Nephron (organoid): ENCODE measurements at regions not wholly inside any gene's neighbourhood (a gene's known extent, or its start where the extent isn't known, plus 50 kb on each side); places are given as distances from the start of the nearest gene placed in this dataset.

Experiments
- H3K27ac Mint-ChIP-seq, 3 experiments: 2 replicates each; pipeline ENCODE4 v1.8.0; 2020; ENCODE audit warnings: mixed read lengths in 3 of 3, mild to moderate bottlenecking in 2 of 3, moderate library complexity in 1 of 3
- H3K27me3 Mint-ChIP-seq: 2 replicates; pipeline ENCODE4 v1.8.0; 2021; ENCODE audit warnings: low read depth, mild to moderate bottlenecking, moderate library complexity, mixed read lengths
- H3K36me3 Mint-ChIP-seq: 2 replicates; pipeline ENCODE4 v1.8.0; 2020; ENCODE audit warnings: low read depth, mixed read lengths
- H3K4me1 Mint-ChIP-seq: 2 replicates; pipeline ENCODE4 v1.8.0; 2020; ENCODE audit warnings: mixed read lengths
- H3K4me3 Mint-ChIP-seq, 3 experiments: 2 replicates each; pipeline ENCODE4 v1.8.0; 2020; ENCODE audit warnings: mild to moderate bottlenecking in 3 of 3, mixed read lengths in 3 of 3, moderate library complexity in 2 of 3
- H3K9me3 Mint-ChIP-seq: 2 replicates; pipeline ENCODE4 v1.8.0; 2020; ENCODE audit warnings: mixed read lengths
- CTCF ChIP-seq, 3 experiments: fragments of 200-600 bp; sonication (generic); IDR thresholded peaks; one replicate each; pipeline ENCODE4 v1.5.0; 2021; ENCODE audit warnings: antibody characterized with exemption in 3 of 3; ENCODE audit not compliant: unreplicated experiment in 3 of 3

DNA sequence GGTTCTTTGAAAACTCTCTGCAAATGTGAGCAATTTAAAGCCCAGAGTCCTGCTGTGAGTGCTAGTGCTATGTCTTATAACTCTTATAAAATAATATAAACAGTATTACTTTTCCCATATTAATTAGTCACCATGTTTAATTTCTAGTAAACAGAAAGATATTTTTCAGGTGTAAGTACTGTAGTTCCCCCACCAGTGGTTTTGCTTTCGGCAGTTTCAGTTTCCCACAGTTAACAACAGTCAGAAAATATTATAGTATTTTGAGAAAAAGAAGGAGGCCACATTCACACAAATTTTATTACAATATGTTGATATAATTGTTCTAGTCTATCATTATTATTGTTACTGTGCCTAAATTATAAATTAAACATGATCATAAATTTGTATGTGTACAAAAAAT is 800.5 kb downstream of the LRFN5 start:
- no peaks in the 10 kb centered on the region for H3K4me1 Mint-ChIP-seq
- H3K27me3 Mint-ChIP-seq, result no peaks in the 10 kb centered on the region
- no peak for TF ChIP-seq CTCF (IDR thresholded peaks at IDR 0.05; ENCODE audit: unreplicated experiment in 3 of 3)
- H3K36me3 Mint-ChIP-seq, result no peaks in the 10 kb centered on the region
- no peak overlapping the region for H3K4me3 Mint-ChIP-seq
- no peaks in the 10 kb centered on the region for H3K9me3 Mint-ChIP-seq
- no peak overlapping the region for H3K27ac Mint-ChIP-seq

DNA sequence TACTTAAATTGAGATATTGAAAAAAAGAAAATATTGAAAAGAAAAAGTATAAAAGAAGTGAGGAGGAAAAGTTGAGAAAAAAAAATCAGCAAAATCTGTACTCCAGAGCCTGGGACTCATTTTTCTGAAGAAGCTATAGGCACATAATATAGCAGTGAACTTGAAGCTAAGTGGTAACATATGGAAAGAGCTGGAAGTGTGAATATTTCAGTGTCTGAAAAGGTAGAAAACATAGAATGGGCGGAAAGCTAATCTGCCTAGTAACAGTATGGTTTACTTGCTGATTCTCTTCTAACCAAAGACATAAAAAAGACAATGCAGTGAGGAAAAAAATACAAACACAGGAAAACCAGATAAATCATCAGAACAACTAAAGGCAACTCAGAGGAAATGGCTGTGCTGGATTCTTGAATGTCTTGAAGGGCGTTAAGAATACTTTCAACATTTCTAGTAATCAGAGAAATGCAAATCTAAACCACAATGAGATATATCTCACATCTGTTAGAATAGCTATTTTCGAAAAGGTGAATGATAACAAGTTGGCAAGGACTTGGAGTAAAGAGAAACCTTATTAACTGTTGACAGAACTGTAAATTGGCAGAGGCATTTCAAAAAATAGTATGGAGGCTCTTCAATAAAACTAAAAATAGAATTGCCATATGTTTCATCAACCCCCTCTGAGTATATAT is 784.6 kb downstream of the LRFN5 start:
- Mint-ChIP-seq H3K27me3 (no peaks in the 10 kb centered on the region), H3K4me1 (no peaks in the 10 kb centered on the region), H3K4me3 (no peak overlapping the region), H3K9me3 (no peaks in the 10 kb centered on the region), H3K36me3 (no peaks in the 10 kb centered on the region), H3K27ac (no peak overlapping the region)
- no peak for TF ChIP-seq CTCF (IDR thresholded peaks at IDR 0.05; ENCODE audit: unreplicated experiment in 3 of 3)

- H3K27ac Mint-ChIP-seq, result no peak overlapping the region
- H3K27me3 Mint-ChIP-seq, result no peaks in the 10 kb centered on the region
- H3K4me1 Mint-ChIP-seq, result no peaks in the 10 kb centered on the region
- H3K9me3 Mint-ChIP-seq, result no peaks in the 10 kb centered on the region
- no peak for TF ChIP-seq CTCF (IDR thresholded peaks at IDR 0.05; ENCODE audit: unreplicated experiment in 3 of 3)
- H3K4me3 Mint-ChIP-seq, result no peak overlapping the region
- H3K36me3 Mint-ChIP-seq, result no peaks in the 10 kb centered on the region
Measured at GRCh38 chr14:42378880-42379279, 772.2 kb downstream of the LRFN5 start.

GRCh38 chr14:42378274-42378673 is 771.6 kb downstream of the LRFN5 start:
- Mint-ChIP-seq H3K4me3 (no peak overlapping the region), H3K27me3 (no peaks in the 10 kb centered on the region), H3K4me1 (no peaks in the 10 kb centered on the region), H3K27ac (no peak overlapping the region), H3K9me3 (no peaks in the 10 kb centered on the region), H3K36me3 (no peaks in the 10 kb centered on the region)
- no peak for TF ChIP-seq CTCF (IDR thresholded peaks at IDR 0.05; ENCODE audit: unreplicated experiment in 3 of 3)

GRCh38 chr14:42374332-42374731 is 767.7 kb downstream of the LRFN5 start:
- Mint-ChIP-seq H3K4me3 (no peak overlapping the region), H3K4me1 (no peaks in the 10 kb centered on the region), H3K27ac (no peak overlapping the region), H3K9me3 (no peaks in the 10 kb centered on the region), H3K36me3 (no peaks in the 10 kb centered on the region), H3K27me3 (no peaks in the 10 kb centered on the region)
- TF ChIP-seq CTCF (IDR thresholded peaks at IDR 0.05; ENCODE audit: unreplicated experiment in 3 of 3), result no peak

DNA sequence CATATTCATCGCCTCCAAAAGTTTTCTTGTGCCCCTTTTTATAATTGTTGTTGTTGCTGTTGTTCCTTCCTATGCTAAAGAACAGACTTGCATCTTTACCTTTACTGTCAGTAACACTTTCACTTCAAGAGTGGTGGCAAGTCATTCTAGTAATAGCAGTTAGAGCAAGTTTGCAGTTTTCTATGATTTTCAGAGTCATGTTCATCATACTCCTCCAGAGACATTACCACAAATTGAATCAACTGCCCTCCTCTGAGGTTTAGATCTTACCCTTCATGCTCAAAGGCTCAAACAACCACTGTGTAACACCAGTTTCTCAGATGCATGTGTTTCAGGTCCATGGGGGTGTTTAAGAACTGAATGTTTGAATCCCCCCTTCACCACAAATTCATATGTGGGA is 763.4 kb downstream of the LRFN5 start:
- Mint-ChIP-seq H3K4me3 (no peak overlapping the region), H3K27me3 (no peaks in the 10 kb centered on the region), H3K36me3 (no peaks in the 10 kb centered on the region), H3K4me1 (peaks cover 4% of the 10 kb centered on the region), H3K27ac (no peak overlapping the region), H3K9me3 (no peaks in the 10 kb centered on the region)
- no peak for TF ChIP-seq CTCF (IDR thresholded peaks at IDR 0.05; ENCODE audit: unreplicated experiment in 3 of 3)
